ENCODE measurements at regions not wholly inside any gene's neighbourhood (a gene's known extent, or its start where the extent isn't known, plus 50 kb on each side); places are given as distances from the start of the nearest gene placed in this dataset.
"Not testable (repeated sequence)": the region's sequence is repeated elsewhere in the genome, so short reads cannot be mapped to it uniquely, and the experiment has no call there.

DNA sequence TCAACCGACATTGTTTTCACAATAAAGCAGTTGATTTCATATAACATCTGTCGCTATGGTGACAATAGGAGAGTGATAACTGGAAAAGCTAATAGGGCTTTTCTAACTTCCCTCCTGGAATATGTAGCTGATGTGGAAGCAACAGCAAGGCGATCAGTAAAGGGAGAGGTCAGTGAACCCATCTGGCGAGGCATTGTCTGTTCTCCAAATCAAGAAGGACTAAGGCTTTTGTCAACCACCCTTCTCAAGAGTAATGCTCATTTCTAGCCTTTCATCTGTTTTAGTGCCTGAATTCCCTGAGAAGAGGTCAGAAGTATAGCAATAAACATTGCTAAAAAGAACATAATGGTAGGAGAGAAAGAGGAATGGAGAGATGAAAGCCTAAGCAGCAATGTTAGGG is 201.3 kb downstream of the AKAP7 start:
- no peak for DNase-seq

DNA sequence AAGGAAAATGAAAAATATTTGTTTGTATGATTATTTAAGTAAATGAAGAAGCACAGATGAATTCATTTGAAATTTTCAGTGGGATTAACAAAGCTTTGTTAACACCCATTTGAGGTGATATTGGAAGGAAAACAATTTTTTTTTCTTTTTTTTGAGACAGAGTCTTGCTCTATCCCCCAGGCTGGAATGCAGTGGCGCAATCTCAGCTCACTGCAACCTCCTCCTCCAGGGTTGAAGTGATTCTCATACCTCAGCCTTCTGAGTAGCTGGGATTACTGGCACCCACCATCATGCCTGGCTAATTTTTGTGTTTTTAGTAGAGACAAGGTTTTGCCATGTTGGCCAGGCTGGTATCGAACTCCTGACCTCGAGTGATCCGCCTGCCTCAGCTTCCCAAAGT is 211.6 kb downstream of the AKAP7 start:
- not testable (repeated sequence) for DNase-seq

DNA sequence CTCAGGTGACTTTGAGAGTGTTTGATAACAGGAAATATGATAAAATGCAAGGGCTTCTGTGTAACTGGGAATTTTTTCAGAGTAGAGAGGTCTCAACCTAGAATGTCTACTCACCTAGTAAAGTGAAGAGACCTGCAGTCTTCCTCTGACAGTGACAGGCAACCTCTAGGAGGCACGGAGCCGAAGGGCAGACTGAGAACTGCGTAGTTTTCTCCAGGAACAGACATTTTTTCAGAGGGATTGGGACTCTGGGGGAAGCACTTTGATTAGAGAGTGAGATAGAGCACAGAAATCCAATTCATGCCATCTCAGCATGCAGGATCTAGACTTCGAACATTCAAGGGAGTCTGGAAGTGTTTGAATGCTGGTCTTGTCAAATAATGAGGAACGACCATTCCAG is 213.3 kb downstream of the AKAP7 start:
- no peak for DNase-seq

GRCh38 chr6:131349199-131349598 is 213.9 kb downstream of the AKAP7 start:
- no peak for DNase-seq

DNA sequence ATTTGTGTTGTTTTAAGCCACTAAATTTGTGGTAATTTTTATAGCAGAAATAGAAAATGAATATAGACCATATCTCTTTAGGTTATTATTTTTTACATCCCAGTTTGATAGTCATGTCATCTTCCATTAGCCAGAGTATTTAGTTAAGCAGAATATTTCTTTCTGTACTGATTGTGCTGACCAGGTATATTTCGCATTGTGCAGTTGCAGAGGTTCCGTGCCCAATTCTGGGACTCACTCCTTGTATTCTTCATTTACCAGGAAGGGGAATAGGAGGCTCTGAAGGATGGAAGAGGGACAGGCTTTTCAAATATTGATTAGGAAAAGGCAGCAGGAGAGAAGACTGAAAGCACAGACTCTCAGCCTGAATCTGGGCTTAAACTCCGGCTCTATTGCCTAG is 217.8 kb downstream of the AKAP7 start:
- DNase-seq, result no peak

DNA sequence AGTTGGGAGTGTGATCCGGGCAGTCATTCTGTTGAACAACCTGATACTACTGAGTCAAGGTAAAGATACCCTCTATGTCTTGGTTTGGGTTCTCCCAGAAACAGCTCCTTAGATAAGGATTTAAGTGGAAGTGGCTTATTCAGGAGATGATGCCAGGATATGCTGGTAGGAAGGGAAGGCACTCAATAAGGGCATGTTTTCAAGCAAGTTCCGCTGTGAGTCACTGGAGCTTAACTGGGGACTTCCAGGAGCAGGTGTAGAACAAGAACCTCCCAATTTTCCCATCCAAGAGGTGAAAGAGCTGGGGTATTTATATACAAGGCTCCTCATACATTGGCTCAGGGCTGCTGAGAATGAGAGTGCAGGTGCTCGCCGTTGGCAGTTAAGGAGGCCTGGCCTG is 218.6 kb downstream of the AKAP7 start:
- no peak for DNase-seq

DNA sequence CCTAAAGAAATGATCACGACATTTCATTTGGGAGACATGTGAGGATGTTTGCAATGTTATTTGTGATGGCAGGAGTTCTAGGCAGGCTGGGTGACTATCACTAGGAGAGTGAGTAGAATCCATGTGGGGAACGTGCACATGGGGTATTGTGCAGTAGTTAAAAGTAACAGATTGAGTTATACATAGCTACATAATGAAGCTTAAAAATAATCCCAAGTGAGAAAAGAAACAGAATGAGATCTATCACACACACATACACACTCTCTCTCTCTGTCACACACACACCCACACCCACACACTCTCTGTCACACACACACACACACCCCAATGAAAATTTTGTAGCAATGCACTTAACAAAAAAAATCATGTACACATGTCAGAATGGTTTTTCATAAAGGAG is 218.7 kb upstream of the ARG1 start:
- no peak for DNase-seq

- DNase-seq, result no peak
Observed at GRCh38 chr6:131356161-131356560, 216.9 kb upstream of the ARG1 start.

GRCh38 chr6:131357501-131357900 is 215.5 kb upstream of the ARG1 start:
- DNase-seq, result no peak

DNA sequence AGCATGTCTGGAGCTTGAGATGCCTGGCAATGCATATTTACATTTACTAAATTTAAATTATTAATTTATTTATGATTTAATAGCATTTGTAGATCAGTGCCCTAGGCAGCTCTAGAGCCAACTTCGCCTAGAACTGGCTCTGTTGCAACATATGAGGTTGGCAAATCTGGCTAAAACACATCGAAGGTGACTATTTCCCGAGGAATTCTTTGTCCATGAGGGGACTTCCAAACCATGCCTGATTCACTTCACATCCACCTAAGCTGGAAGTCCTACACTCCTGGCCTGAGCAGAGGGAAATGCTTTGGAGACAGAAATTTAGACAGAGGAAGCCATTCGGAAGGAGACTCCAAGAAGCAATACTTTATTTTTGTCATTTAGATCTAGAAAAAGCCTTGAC is 211.0 kb upstream of the ARG1 start:
- DNase-seq, result no peak

GRCh38 chr6:131362696-131363095 is 210.3 kb upstream of the ARG1 start:
- DNase-seq, result no peak

DNA sequence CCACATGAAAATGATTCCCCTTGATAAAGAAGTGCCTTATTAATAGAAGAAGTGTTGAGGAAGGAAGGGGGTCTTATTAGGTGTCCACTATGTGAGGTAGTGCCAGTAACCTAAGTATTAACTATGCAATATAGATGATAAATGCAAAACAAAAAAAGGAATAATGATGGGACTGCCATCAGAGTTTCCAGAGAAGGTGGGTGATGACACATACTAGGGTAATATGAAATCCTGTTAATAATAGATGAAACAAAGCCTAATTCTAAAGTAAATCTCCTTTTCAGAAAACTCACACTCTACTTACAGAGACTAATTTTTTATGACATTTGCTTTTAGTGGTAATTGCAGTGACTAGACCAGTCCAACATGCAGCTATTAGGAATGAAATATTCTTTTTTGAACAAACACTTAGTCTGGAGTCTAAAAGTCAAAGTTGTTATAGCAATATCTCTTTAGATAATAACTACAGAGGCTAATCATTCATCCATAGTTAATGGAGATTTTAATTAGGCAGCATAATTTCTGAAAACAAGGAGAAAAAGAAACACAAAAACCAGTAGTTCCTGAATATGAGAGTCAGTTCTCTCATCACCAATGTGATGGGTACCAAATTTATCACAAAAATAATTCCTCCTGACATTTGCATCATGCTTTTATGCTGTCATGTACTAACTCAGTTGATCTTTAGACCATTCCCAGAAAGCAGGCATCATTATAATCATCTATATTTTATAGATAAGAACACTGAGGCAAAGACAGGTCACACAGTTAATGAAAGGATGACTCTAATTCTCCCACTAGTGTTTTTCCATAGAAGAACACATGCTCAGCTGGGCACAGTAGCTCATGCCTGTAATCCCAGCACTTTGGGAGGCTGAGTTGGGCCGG is 208.8 kb upstream of the ARG1 start:
- DNase-seq, result no peak

GRCh38 chr6:131366223-131366622 is 206.8 kb upstream of the ARG1 start:
- no peak for DNase-seq

- DNase-seq, result no peak
Observed at GRCh38 chr6:131367206-131367873, 205.7 kb upstream of the ARG1 start.

GRCh38 chr6:131368198-131368911 is 204.7 kb upstream of the ARG1 start:
- DNase-seq, result no peak

- no peak for DNase-seq
Observed at GRCh38 chr6:131372535-131372934, 200.5 kb upstream of the ARG1 start.

GRCh38 chr6:131377112-131377705 is 195.8 kb upstream of the ARG1 start:
- no peak for DNase-seq

- no peak for DNase-seq
Observed at GRCh38 chr6:131378874-131379273, 194.2 kb upstream of the ARG1 start.

GRCh38 chr6:131379948-131380347 is 193.1 kb upstream of the ARG1 start:
- DNase-seq, result no peak

GRCh38 chr6:131381052-131381708 is 191.8 kb upstream of the ARG1 start:
- no peak for DNase-seq

- DNase-seq, result no peak
Observed at GRCh38 chr6:131381709-131382093, 191.3 kb upstream of the ARG1 start.

DNA sequence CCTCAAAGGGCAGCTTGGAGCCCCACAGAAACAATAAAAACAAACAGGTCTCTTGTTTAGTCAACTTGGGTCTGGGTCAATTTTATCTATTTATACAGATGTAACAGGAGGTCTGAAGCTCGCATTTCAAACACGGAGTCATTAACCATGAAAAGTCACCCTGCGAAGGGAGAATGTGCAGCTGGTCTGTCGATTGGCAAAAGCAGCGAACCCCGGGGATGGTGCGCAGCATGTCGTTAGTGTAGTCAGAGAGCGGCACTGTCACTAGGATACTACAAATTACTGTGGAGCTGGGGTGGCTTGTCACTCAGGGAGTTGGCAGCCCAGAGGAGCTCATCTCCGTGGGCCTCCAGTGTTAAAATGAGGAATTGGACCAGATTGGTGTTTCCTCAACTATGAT is 190.4 kb upstream of the ARG1 start:
- no peak for DNase-seq
